MM.1S (cell line): ENCODE measurements at regions not wholly inside any gene's neighbourhood (a gene's known extent, or its start where the extent isn't known, plus 50 kb on each side); places are given as distances from the start of the nearest gene placed in this dataset.

Experiments
- DNase-seq: peaks from one replicate; pipeline ENCODE4 v3.0.0-alpha.2; 2015
- H2AFZ ChIP-seq: fragments of 300-600 bp; sonication (generic); 2 replicates; pipeline ENCODE4 v1.6.0; 2016; ENCODE audit warnings: antibody characterized with exemption, low read length
- H3F3A ChIP-seq: fragments of 300-600 bp; sonication (generic); 2 replicates; pipeline ENCODE4 v1.6.1; 2016; ENCODE audit warnings: mild to moderate bottlenecking, antibody characterized with exemption, low read length, moderate library complexity, mixed read lengths; ENCODE audit not compliant: insufficient read depth
- H3K27ac ChIP-seq: fragments of 300-600 bp; sonication (generic); 2 replicates; pipeline ENCODE4 v1.5.1; 2016; ENCODE audit warnings: mild to moderate bottlenecking, low read length
- H3K27me3 ChIP-seq: fragments of 300-600 bp; sonication (generic); replicated peaks from 2 replicates; pipeline ENCODE4 v1.6.0; 2016; ENCODE audit warnings: low read length; ENCODE audit not compliant: insufficient read depth
- H3K36me3 ChIP-seq: fragments of 300-600 bp; sonication (generic); replicated peaks from 2 replicates; pipeline ENCODE4 v1.6.1; 2016; ENCODE audit warnings: mild to moderate bottlenecking, low read length, mixed read lengths; ENCODE audit not compliant: insufficient read depth
- H3K4me1 ChIP-seq: fragments of 300-600 bp; sonication (generic); 2 replicates; pipeline ENCODE4 v1.6.1; 2016; ENCODE audit warnings: low read length, mixed read lengths
- H3K4me2 ChIP-seq: fragments of 300-600 bp; sonication (generic); 2 replicates; pipeline ENCODE4 v1.6.0; 2016; ENCODE audit warnings: low read depth, low read length
- H3K4me3 ChIP-seq: fragments of 300-600 bp; sonication (generic); 2 replicates; pipeline ENCODE4 v1.5.1; 2016; ENCODE audit warnings: low read length, mixed read lengths
- H3K79me2 ChIP-seq: fragments of 300-600 bp; sonication (generic); 2 replicates; pipeline ENCODE4 v1.6.1; 2016; ENCODE audit warnings: mixed run types, low read length, mixed read lengths
- H3K9ac ChIP-seq: fragments of 300-600 bp; sonication (generic); 2 replicates; pipeline ENCODE4 v1.6.1; 2016; ENCODE audit warnings: low read length, mixed read lengths
- H3K9me2 ChIP-seq: fragments of 300-600 bp; sonication (generic); replicated peaks from 2 replicates; pipeline ENCODE4 v1.6.1; 2016; ENCODE audit warnings: mild to moderate bottlenecking, low read length, mixed read lengths; ENCODE audit not compliant: insufficient read depth
- H3K9me3 ChIP-seq: fragments of 300-600 bp; sonication (generic); replicated peaks from 2 replicates; pipeline ENCODE4 v1.6.1; 2016; ENCODE audit warnings: mild to moderate bottlenecking, low read length, mixed read lengths; ENCODE audit not compliant: insufficient read depth
- H4K20me1 ChIP-seq: fragments of 300-600 bp; sonication (generic); 2 replicates; pipeline ENCODE4 v1.6.1; 2016; ENCODE audit warnings: mild to moderate bottlenecking, low read length, moderate library complexity, mixed read lengths; ENCODE audit not compliant: insufficient read depth
- CTCF ChIP-seq: fragments of 300-600 bp; sonication (generic); IDR thresholded peaks from 2 replicates; pipeline ENCODE4 v1.5.1; 2016; ENCODE audit warnings: antibody characterized with exemption, low read length, mixed read lengths
- EZH2 ChIP-seq: fragments of 300-600 bp; sonication (generic); optimal IDR thresholded peaks from 2 replicates; pipeline ENCODE3; 2017; ENCODE audit warnings: low read depth, mild to moderate bottlenecking, antibody characterized with exemption, low read length, mixed read lengths
- EZH2phosphoT487 ChIP-seq: fragments of 300-600 bp; sonication (generic); IDR thresholded peaks from 2 replicates; pipeline ENCODE4 v1.6.1; 2018; ENCODE audit warnings: antibody characterized with exemption, low read length

- H3K79me2 ChIP-seq = no peaks in the 10 kb centered on the region
- H3K36me3 ChIP-seq = no peaks in the 10 kb centered on the region
- no peaks in the 10 kb centered on the region for H3K27me3 ChIP-seq
- H3F3A ChIP-seq = no peaks in the 10 kb centered on the region
- H2AFZ ChIP-seq = no peak overlapping the region
- no peak overlapping the region for H3K4me3 ChIP-seq
- no peak overlapping the region for H3K4me2 ChIP-seq
- no peaks in the 10 kb centered on the region for H3K9me3 ChIP-seq
- H3K27ac ChIP-seq = no peak overlapping the region
- no peaks in the 10 kb centered on the region for H4K20me1 ChIP-seq
- H3K9me2 ChIP-seq = no peaks in the 10 kb centered on the region
- no peaks in the 10 kb centered on the region for H3K4me1 ChIP-seq
- H3K9ac ChIP-seq = no peak overlapping the region
- TF ChIP-seq EZH2phosphoT487 (no peak), CTCF (no peak), EZH2 (no peak)
- no peak for DNase-seq
Measured at GRCh38 chr10:42985436-42986316, 91.2 kb upstream of the RET start.

DNA sequence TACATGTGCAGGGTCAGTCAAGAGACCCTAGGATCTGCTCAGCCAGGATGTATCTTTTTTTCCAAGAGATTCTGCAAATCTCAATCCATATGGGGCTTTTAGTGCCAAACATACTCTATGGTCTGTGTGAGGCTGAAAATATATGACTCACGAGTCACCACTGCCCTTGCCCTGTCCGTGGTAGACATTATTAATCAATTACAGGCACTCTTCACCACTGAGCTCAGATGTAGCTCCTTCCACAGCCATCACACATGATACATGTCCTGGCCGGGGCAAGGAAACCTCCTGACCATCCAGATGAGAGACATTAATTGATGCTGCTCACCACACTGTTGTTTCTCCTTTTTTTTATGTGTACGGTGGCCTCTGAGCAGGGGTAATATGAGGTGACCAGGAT lies 90.2 kb upstream of the RET start:
- TF ChIP-seq EZH2phosphoT487 = no peak
- no peak for TF ChIP-seq CTCF
- no peak for TF ChIP-seq EZH2
- H3K27me3 ChIP-seq = no peaks in the 10 kb centered on the region
- no peaks in the 10 kb centered on the region for H3K9me3 ChIP-seq
- no peak for DNase-seq
- no peak overlapping the region for H3K27ac ChIP-seq
- H3K79me2 ChIP-seq = no peaks in the 10 kb centered on the region
- no peaks in the 10 kb centered on the region for H3F3A ChIP-seq
- H3K4me3 ChIP-seq = no peak overlapping the region
- no peak overlapping the region for H3K9ac ChIP-seq
- no peak overlapping the region for H3K4me2 ChIP-seq
- no peaks in the 10 kb centered on the region for H3K4me1 ChIP-seq
- H3K9me2 ChIP-seq = no peaks in the 10 kb centered on the region
- H4K20me1 ChIP-seq = no peaks in the 10 kb centered on the region
- no peaks in the 10 kb centered on the region for H3K36me3 ChIP-seq
- H2AFZ ChIP-seq = no peak overlapping the region

DNA sequence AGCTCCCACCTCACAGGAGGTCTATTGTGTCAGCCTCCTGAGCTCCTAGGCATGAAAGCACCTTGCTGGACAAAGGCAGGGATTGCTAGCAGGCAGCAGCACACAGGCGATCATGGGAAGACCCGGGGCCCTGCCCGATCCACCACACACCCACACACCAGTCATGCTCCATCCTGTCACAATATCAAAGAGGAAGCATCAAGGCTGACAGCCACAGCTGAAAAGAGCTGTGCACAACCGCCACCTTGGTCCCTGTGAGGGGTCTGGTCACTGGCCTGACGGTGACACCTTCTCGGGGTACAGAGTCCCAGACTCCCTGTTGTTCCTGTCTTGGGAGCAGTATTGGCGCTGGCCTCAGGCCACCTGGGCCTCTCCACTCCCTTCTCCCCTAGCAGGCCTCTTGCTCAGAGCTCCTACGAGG lies 89.7 kb upstream of the RET start:
- DNase-seq = no peak
- Histone ChIP-seq H3K4me1 (no peaks in the 10 kb centered on the region), H3K9me3 (no peaks in the 10 kb centered on the region), H3K27me3 (no peaks in the 10 kb centered on the region), H3K79me2 (no peaks in the 10 kb centered on the region), H3K4me3 (no peak overlapping the region), H3K4me2 (no peak overlapping the region), H4K20me1 (no peaks in the 10 kb centered on the region), H3K9ac (no peak overlapping the region), H3K9me2 (no peaks in the 10 kb centered on the region), H3K27ac (no peak overlapping the region), H2AFZ (no peak overlapping the region), H3F3A (no peaks in the 10 kb centered on the region), H3K36me3 (no peaks in the 10 kb centered on the region)
- TF ChIP-seq CTCF (no peak), EZH2phosphoT487 (no peak), EZH2 (no peak)
